ENCODE measurements at regions not wholly inside any gene's neighbourhood (a gene's known extent, or its start where the extent isn't known, plus 50 kb on each side); places are given as distances from the start of the nearest gene placed in this dataset.

GRCh38 chr10:121281576-121281975 is 316.7 kb downstream of the FGFR2 start:
- TF ChIP-seq CTCF (IDR thresholded peaks at IDR 0.05; ENCODE audit: unreplicated experiment in 3 of 3) = no peak
- Mint-ChIP-seq H3K9me3 (no peaks in the 10 kb centered on the region), H3K27ac (no peak overlapping the region), H3K4me1 (peaks cover 26% of the 10 kb centered on the region), H3K4me3 (no peak overlapping the region), H3K27me3 (ENCODE audit: low read depth) (no peaks in the 10 kb centered on the region), H3K36me3 (ENCODE audit: low read depth) (peaks cover 4% of the 10 kb centered on the region)

- Mint-ChIP-seq H3K27ac (no peak overlapping the region), H3K4me1 (peaks cover 25% of the 10 kb centered on the region), H3K4me3 (no peak overlapping the region)
Measured at GRCh38 chr10:121282264-121282663, 316.0 kb downstream of the FGFR2 start.

GRCh38 chr10:121282797-121283515 is 315.3 kb downstream of the FGFR2 start:
- no peak overlapping the region for H3K4me3 Mint-ChIP-seq
- no peaks in the 10 kb centered on the region for H3K9me3 Mint-ChIP-seq
- H3K27ac Mint-ChIP-seq = peak overlapping the region in 2 of 3 experiments; percentile 3 to 46
- H3K36me3 Mint-ChIP-seq (ENCODE audit: low read depth) = peaks cover 4% of the 10 kb centered on the region
- no peak for TF ChIP-seq CTCF (IDR thresholded peaks at IDR 0.05; ENCODE audit: unreplicated experiment in 3 of 3)
- peaks cover 10% of the 10 kb centered on the region for H3K27me3 Mint-ChIP-seq (ENCODE audit: low read depth)
- H3K4me1 Mint-ChIP-seq = peaks cover 25% of the 10 kb centered on the region

More at GRCh38 chr10:121282264-121282663, 316.0 kb downstream of the FGFR2 start:
- Mint-ChIP-seq H3K27me3 (ENCODE audit: low read depth) (peaks cover 3% of the 10 kb centered on the region), H3K36me3 (ENCODE audit: low read depth) (peaks cover 4% of the 10 kb centered on the region), H3K9me3 (no peaks in the 10 kb centered on the region)
- no peak for TF ChIP-seq CTCF (IDR thresholded peaks at IDR 0.05; ENCODE audit: unreplicated experiment in 3 of 3)

GRCh38 chr10:121284936-121285335 is 313.3 kb downstream of the FGFR2 start:
- Mint-ChIP-seq H3K27ac (peak overlapping the region; percentile 58 to 80 (median 67)), H3K9me3 (no peaks in the 10 kb centered on the region), H3K4me1 (peaks cover 26% of the 10 kb centered on the region), H3K4me3 (no peak overlapping the region), H3K36me3 (ENCODE audit: low read depth) (no peaks in the 10 kb centered on the region), H3K27me3 (ENCODE audit: low read depth) (peaks cover 19% of the 10 kb centered on the region)
- TF ChIP-seq CTCF (IDR thresholded peaks at IDR 0.05; ENCODE audit: unreplicated experiment in 3 of 3) = no peak

GRCh38 chr10:121285406-121286196 is 312.6 kb downstream of the FGFR2 start:
- H3K27ac Mint-ChIP-seq = peak overlapping the region; percentile 58 to 80 (median 67)
- peaks cover 19% of the 10 kb centered on the region for H3K27me3 Mint-ChIP-seq (ENCODE audit: low read depth)
- no peaks in the 10 kb centered on the region for H3K9me3 Mint-ChIP-seq
- H3K4me1 Mint-ChIP-seq = peaks cover 24% of the 10 kb centered on the region
- H3K36me3 Mint-ChIP-seq (ENCODE audit: low read depth) = no peaks in the 10 kb centered on the region
- no peak overlapping the region for H3K4me3 Mint-ChIP-seq
- no peak for TF ChIP-seq CTCF (IDR thresholded peaks at IDR 0.05; ENCODE audit: unreplicated experiment in 3 of 3)

All from nephron (organoid).